H1 (cell line): ENCODE measurements at regions not wholly inside any gene's neighbourhood (a gene's known extent, or its start where the extent isn't known, plus 50 kb on each side); places are given as distances from the start of the nearest gene placed in this dataset.

Experiments
- CTCF ChIA-PET: fragments of 300-600 bp; sonication (Branson Sonifier 250); formaldehyde crosslinking; loops from one replicate; lab custom pipeline; 2021; ENCODE audit not compliant: partially characterized antibody; lab: Charles Lee
- POLR2A ChIA-PET: fragments of 300-600 bp; sonication (Branson Sonifier 250); formaldehyde crosslinking; loops from one replicate; lab custom pipeline; 2021; ENCODE audit warnings: inconsistent platforms; ENCODE audit not compliant: partially characterized antibody; lab: Charles Lee
- DNase-seq, 2 experiments: peaks; one replicate each; pipeline versions ENCODE4 v3.0.0 to v3.0.0-alpha.2; 2010 to 2022; ENCODE audit warnings: low spot score in 2 of 2, low read depth in 1 of 2, mixed read lengths in 1 of 2
- FAIRE-seq: peaks from 2 replicates; lab custom pipeline; 2011; peaks lifted over from hg19 to GRCh38; lab: Jason Lieb, UNC
- H2AFZ ChIP-seq: 2 replicates; pipeline ENCODE4 v1.8.1; 2012; ENCODE audit warnings: low read length, inconsistent platforms
- H2AK5ac ChIP-seq: 2 replicates; pipeline ENCODE4 v1.6.1; 2013; ENCODE audit warnings: low read depth, low read length
- H2BK120ac ChIP-seq: replicated peaks from 2 replicates; pipeline ENCODE3; 2013; ENCODE audit warnings: low read depth, low read length, inconsistent platforms
- H2BK12ac ChIP-seq: 2 replicates; pipeline ENCODE4 v1.6.1; 2013; ENCODE audit warnings: low read depth, low read length
- H2BK15ac ChIP-seq: 2 replicates; pipeline ENCODE4 v1.6.1; 2013; ENCODE audit warnings: low read length
- H2BK20ac ChIP-seq: 2 replicates; pipeline ENCODE4 v1.6.1; 2013; ENCODE audit warnings: low read length
- H2BK5ac ChIP-seq: 2 replicates; pipeline ENCODE4 v1.6.1; 2013; ENCODE audit warnings: low read depth, low read length
- H3K14ac ChIP-seq: 2 replicates; pipeline ENCODE4 v1.6.1; 2013; ENCODE audit warnings: inconsistent platforms; ENCODE audit not compliant: insufficient read length
- H3K18ac ChIP-seq: 2 replicates; pipeline ENCODE4 v1.6.1; 2013; ENCODE audit warnings: low read length; ENCODE audit errors: extremely low read depth
- H3K23ac ChIP-seq: 2 replicates; pipeline ENCODE4 v1.6.1; 2013; ENCODE audit warnings: inconsistent platforms; ENCODE audit not compliant: insufficient read length
- H3K23me2 ChIP-seq: 2 replicates; pipeline ENCODE4 v1.6.1; 2013; ENCODE audit warnings: low read depth, low read length
- H3K27ac ChIP-seq: 2 replicates; pipeline ENCODE4 v1.6.1; 2011; ENCODE audit warnings: low read depth, low read length, inconsistent platforms
- H3K27me3 ChIP-seq, 4 experiments: replicated peaks in 1 of 4; 1 replicate in 1 of 4; 2 replicates in 3 of 4; pipeline versions ENCODE4 v1.6.1 to v1.8.1; 2011 to 2013; ENCODE audit warnings: low read length in 3 of 4, mild to moderate bottlenecking in 3 of 4, inconsistent platforms in 2 of 4, mixed read lengths in 2 of 4, moderate library complexity in 1 of 4; ENCODE audit not compliant: control insufficient read depth in 3 of 4, insufficient read depth in 3 of 4; ENCODE audit errors: extremely low read depth in 1 of 4
- H3K36me3 ChIP-seq, 4 experiments: 2 replicates each; pipeline versions ENCODE4 v1.6.1 to v1.8.1; 2011 to 2013; ENCODE audit warnings: mild to moderate bottlenecking in 4 of 4, low read length in 3 of 4, moderate library complexity in 2 of 4, control low read depth in 1 of 4, inconsistent platforms in 1 of 4; ENCODE audit not compliant: insufficient read depth in 4 of 4, control insufficient read depth in 2 of 4
- H3K4ac ChIP-seq: replicated peaks from 2 replicates; pipeline ENCODE3; 2013; ENCODE audit warnings: low read length, low read depth, mixed read lengths, inconsistent platforms; ENCODE audit not compliant: insufficient read length
- H3K4me1 ChIP-seq, 4 experiments: replicated peaks in 1 of 4; 1 replicate in 1 of 4; 2 replicates in 3 of 4; pipeline versions ENCODE4 v1.6.1 to v1.8.1; 2011 to 2013; ENCODE audit warnings: low read length in 3 of 4, inconsistent platforms in 2 of 4, mixed read lengths in 1 of 4; ENCODE audit not compliant: insufficient read depth in 4 of 4, control insufficient read depth in 3 of 4
- H3K4me2 ChIP-seq, 2 experiments: 2 replicates each; pipeline versions ENCODE4 v1.6.1 to v1.8.1; 2011 to 2013; ENCODE audit warnings: low read depth in 2 of 2, low read length in 2 of 2, control low read depth in 1 of 2, inconsistent platforms in 1 of 2, mild to moderate bottlenecking in 1 of 2; ENCODE audit not compliant: insufficient read depth in 1 of 2
- H3K4me3 ChIP-seq, 4 experiments: fragments of 200-600, 300-600 bp in 1 of 4; sonication (generic), shearing (Covaris generic), sonication (Bioruptor Twin) in 1 of 4; 2 replicates each; pipeline versions ENCODE4 v1.5.1 to v1.8.1; 2011 to 2016; ENCODE audit warnings: low read length in 4 of 4, low read depth in 3 of 4, control low read depth in 2 of 4, inconsistent platforms in 2 of 4, mild to moderate bottlenecking in 2 of 4, mixed read lengths in 1 of 4, moderate library complexity in 1 of 4; ENCODE audit not compliant: insufficient read depth in 2 of 4; ENCODE audit errors: extremely low read depth in 1 of 4
- H3K56ac ChIP-seq: replicated peaks from 2 replicates; pipeline ENCODE3; 2013; ENCODE audit warnings: low read depth, mild to moderate bottlenecking, mixed read lengths, low read length, inconsistent platforms; ENCODE audit not compliant: insufficient read length
- H3K79me1 ChIP-seq: 2 replicates; pipeline ENCODE4 v1.6.1; 2013; ENCODE audit warnings: low read depth, low read length, control low read depth
- H3K79me2 ChIP-seq, 2 experiments: 2 replicates each; pipeline versions ENCODE4 v1.6.1 to v1.8.1; 2012 to 2013; ENCODE audit warnings: low read length in 2 of 2, mild to moderate bottlenecking in 2 of 2, inconsistent platforms in 1 of 2; ENCODE audit not compliant: insufficient read depth in 2 of 2, control insufficient read depth in 1 of 2
- H3K9ac ChIP-seq, 4 experiments: replicated peaks in 1 of 4; 1 replicate in 1 of 4; 2 replicates in 3 of 4; pipeline versions ENCODE4 v1.6.1 to v1.8.1; 2011 to 2013; ENCODE audit warnings: low read depth in 3 of 4, low read length in 3 of 4, control low read depth in 2 of 4, mild to moderate bottlenecking in 2 of 4, moderate library complexity in 2 of 4, inconsistent platforms in 1 of 4; ENCODE audit errors: extremely low read depth in 1 of 4
- H3K9me3 ChIP-seq, 2 experiments: 2 replicates each; pipeline versions ENCODE4 v1.6.1 to v1.8.1; 2012 to 2013; ENCODE audit warnings: mild to moderate bottlenecking in 2 of 2, moderate library complexity in 2 of 2, control low read depth in 1 of 2, inconsistent platforms in 1 of 2, low read depth in 1 of 2, low read length in 1 of 2, mixed read lengths in 1 of 2; ENCODE audit not compliant: insufficient read depth in 2 of 2
- H4K20me1 ChIP-seq, 2 experiments: replicated peaks in 1 of 2; 2 replicates each; pipeline versions ENCODE3 to v1.8.1; 2011 to 2013; ENCODE audit warnings: inconsistent platforms in 2 of 2, low read length in 2 of 2, mild to moderate bottlenecking in 1 of 2; ENCODE audit not compliant: insufficient read depth in 2 of 2, control insufficient read depth in 1 of 2
- H4K5ac ChIP-seq: 2 replicates; pipeline ENCODE4 v1.6.1; 2013; ENCODE audit warnings: low read length, low read depth, mixed read lengths, inconsistent platforms; ENCODE audit not compliant: insufficient read length
- H4K8ac ChIP-seq: 2 replicates; pipeline ENCODE4 v1.8.0; 2013; ENCODE audit warnings: mild to moderate bottlenecking, moderate library complexity, low read length, inconsistent platforms; ENCODE audit not compliant: insufficient read depth; ENCODE audit errors: extremely low read depth
- H4K91ac ChIP-seq: replicated peaks from 2 replicates; pipeline ENCODE3; 2013; ENCODE audit warnings: low read length, mixed read lengths, inconsistent platforms; ENCODE audit not compliant: insufficient read length
- ATF2 ChIP-seq: IDR thresholded peaks from 2 replicates; pipeline ENCODE4 v1.6.1; 2012; ENCODE audit warnings: low read length, inconsistent platforms
- EGR1 ChIP-seq: IDR thresholded peaks from 2 replicates; pipeline ENCODE4 v1.6.1; 2011; ENCODE audit warnings: low read depth, low read length, borderline replicate concordance
- JUN ChIP-seq: IDR thresholded peaks from 2 replicates; pipeline ENCODE4 v1.6.1; 2011; ENCODE audit warnings: low read depth, mild to moderate bottlenecking, improper control_type of control experiment, low read length
- KDM1A ChIP-seq: fragments of 200-600, 300-600 bp; sonication (generic); IDR thresholded peaks from 2 replicates; pipeline ENCODE4 v1.7.1; 2016; ENCODE audit warnings: mild to moderate bottlenecking, low read length, borderline replicate concordance
- MAFK ChIP-seq: IDR thresholded peaks from 2 replicates; pipeline ENCODE4 v1.6.1; 2012; ENCODE audit warnings: low read depth, mild to moderate bottlenecking, improper control_type of control experiment, low read length
- NANOG ChIP-seq: IDR thresholded peaks from 2 replicates; pipeline ENCODE4 v1.6.1; 2011; ENCODE audit warnings: low read length, low read depth, mild to moderate bottlenecking, inconsistent platforms; ENCODE audit not compliant: insufficient read depth, poor library complexity, severe bottlenecking
- POLR2A ChIP-seq, 2 experiments: IDR thresholded peaks; 1 replicate in 1 of 2; 2 replicates in 1 of 2; pipeline ENCODE4 v1.6.1; 2011; ENCODE audit warnings: low read depth in 2 of 2, low read length in 2 of 2, mild to moderate bottlenecking in 2 of 2; ENCODE audit errors: control extremely low read depth in 1 of 2
- RBBP5 ChIP-seq: IDR thresholded peaks from 2 replicates; pipeline ENCODE4 v1.7.1; 2012; ENCODE audit warnings: low read depth, mild to moderate bottlenecking, inconsistent platforms, low read length, moderate library complexity, borderline replicate concordance
- RNF2 ChIP-seq: fragments of 200-900, 300-1000 bp; sonication (generic); IDR thresholded peaks from 2 replicates; pipeline ENCODE4 v1.7.1; 2016; ENCODE audit warnings: borderline replicate concordance, low read depth, mild to moderate bottlenecking, antibody characterized with exemption, low read length; ENCODE audit not compliant: poor library complexity, severe bottlenecking; ENCODE audit errors: missing control alignments
- RXRA ChIP-seq: IDR thresholded peaks from 2 replicates; pipeline ENCODE4 v1.6.1; 2011; ENCODE audit warnings: low read depth, mild to moderate bottlenecking, low read length, moderate library complexity; ENCODE audit not compliant: insufficient read depth
- SP2 ChIP-seq: IDR thresholded peaks from 2 replicates; pipeline ENCODE4 v1.6.1; 2012; ENCODE audit warnings: mild to moderate bottlenecking, low read length, inconsistent platforms
- SRF ChIP-seq: IDR thresholded peaks from 2 replicates; pipeline ENCODE4 v1.6.1; 2011; ENCODE audit warnings: mild to moderate bottlenecking, low read depth, low read length, moderate library complexity
- TAF1 ChIP-seq: IDR thresholded peaks from 2 replicates; pipeline ENCODE4 v1.6.1; 2011; ENCODE audit warnings: mild to moderate bottlenecking, low read depth, low read length
- TCF12 ChIP-seq: IDR thresholded peaks from 2 replicates; pipeline ENCODE4 v1.6.1; 2011; ENCODE audit warnings: low read depth, mild to moderate bottlenecking, low read length
- WGBS, 2 experiments: shearing (Covaris generic) in 1 of 2; methylation state at CpG; one replicate each; pipeline versions ENCODE4 v1.1.6 to v1.1.7; 2013 to 2015; ENCODE audit warnings: low lambda C conversion rate in 2 of 2, mixed read lengths in 2 of 2, inconsistent platforms in 1 of 2, low coverage in 1 of 2, missing lambda C conversion rate in 1 of 2; ENCODE audit not compliant: insufficient replicate concordance in 2 of 2, insufficient coverage in 1 of 2, insufficient read length in 1 of 2; ENCODE audit errors: extremely low coverage in 1 of 2, missing lambda C conversion rate in 1 of 2; 5-methylcytosine and 5-hydroxymethylcytosine counted together

GRCh38 chr6:74458536-74458935 lies 747.3 kb downstream of the COL12A1 start:
- Histone ChIP-seq H3K4me3 (no peak overlapping the region), H3K9me3 (no peaks in the 10 kb centered on the region), H2BK5ac (no peak overlapping the region), H3K14ac (no peak overlapping the region), H3K36me3 (no peaks in the 10 kb centered on the region), H3K23me2 (no peaks in the 10 kb centered on the region), H3K18ac (no peak overlapping the region), H2BK120ac (no peak overlapping the region), H3K4me2 (no peak overlapping the region), H4K8ac (no peak overlapping the region), H3K9ac (no peak overlapping the region), H3K4ac (no peak overlapping the region), H4K91ac (no peak overlapping the region), H3K27me3 (no peaks in the 10 kb centered on the region), H3K4me1 (no peaks in the 10 kb centered on the region), H3K56ac (no peak overlapping the region), H2BK20ac (no peak overlapping the region), H4K20me1 (no peaks in the 10 kb centered on the region), H2AFZ (no peak overlapping the region), H2BK12ac (no peak overlapping the region), H3K27ac (no peak overlapping the region), H3K79me1 (no peaks in the 10 kb centered on the region), H4K5ac (no peak overlapping the region), H2AK5ac (no peak overlapping the region), H2BK15ac (no peak overlapping the region), H3K23ac (no peak overlapping the region), H3K79me2 (no peaks in the 10 kb centered on the region)
- ChIA-PET POLR2A (no interaction called here), CTCF (no interaction called here)
- WGBS, 2 experiments = 88% methylated on average over 1 of the region's 1 CpG; no CpG with 5 or more reads in 1 of the 2 experiments
- no peak for FAIRE-seq
- no peak for DNase-seq
- TF ChIP-seq RBBP5 (no peak), KDM1A (no peak), TAF1 (no peak), SRF (no peak), POLR2A (IDR thresholded peaks at IDR 0.05; ENCODE audit: control extremely low read depth in 1 of 2, low read depth in 2 of 2, low read length in 2 of 2) (no peak), TCF12 (no peak), JUN (no peak), SP2 (no peak), MAFK (no peak), ATF2 (no peak), RXRA (no peak), RNF2 (no peak), NANOG (no peak), EGR1 (no peak)
